SU-DHL-6 (cell line): ENCODE measurements at regions not wholly inside any gene's neighbourhood (a gene's known extent, or its start where the extent isn't known, plus 50 kb on each side); places are given as distances from the start of the nearest gene placed in this dataset.

Experiments
- H2AFZ ChIP-seq: fragments of 200-600 bp; sonication (generic); 2 replicates; pipeline ENCODE4 v1.6.1; 2014; ENCODE audit warnings: low read depth, mild to moderate bottlenecking, moderate library complexity, mixed read lengths, antibody characterized with exemption, low read length; ENCODE audit not compliant: severe bottlenecking
- H3F3A ChIP-seq: fragments of 200-600 bp; shearing (Covaris generic); 2 replicates; pipeline ENCODE4 v1.6.0; 2016; ENCODE audit warnings: antibody characterized with exemption, mild to moderate bottlenecking; ENCODE audit not compliant: insufficient read depth
- H3K27ac ChIP-seq: fragments of 200-600 bp; sonication (generic); 2 replicates; pipeline ENCODE4 v1.5.1; 2016; ENCODE audit warnings: low read depth, mild to moderate bottlenecking, low read length, moderate library complexity, mixed read lengths
- H3K27me3 ChIP-seq: fragments of 200-600 bp; sonication (generic), shearing (Covaris generic); 2 replicates; pipeline ENCODE4 v1.6.0; 2014; ENCODE audit warnings: mild to moderate bottlenecking, low read length
- H3K36me3 ChIP-seq: fragments of 200-600 bp; sonication (generic); 2 replicates; pipeline ENCODE4 v1.6.1; 2014; ENCODE audit warnings: mild to moderate bottlenecking, low read length, mixed read lengths
- H3K4me2 ChIP-seq: fragments of 300-600, 200-600 bp; shearing (Covaris generic), sonication (generic); 2 replicates; pipeline ENCODE4 v1.6.0; 2014; ENCODE audit warnings: low read length, low read depth, mild to moderate bottlenecking; ENCODE audit not compliant: poor library complexity, severe bottlenecking
- H3K4me3 ChIP-seq: fragments of 200-600 bp; sonication (generic); 2 replicates; pipeline ENCODE4 v1.5.1; 2014; ENCODE audit warnings: antibody characterized with exemption, low read length, mild to moderate bottlenecking, mixed read lengths; ENCODE audit not compliant: insufficient read depth, poor library complexity, severe bottlenecking
- H3K79me2 ChIP-seq: fragments of 200-600 bp; sonication (generic); 2 replicates; pipeline ENCODE4 v1.6.1; 2014; ENCODE audit warnings: mild to moderate bottlenecking, low read length, moderate library complexity; ENCODE audit not compliant: insufficient read depth
- H3K9ac ChIP-seq: fragments of 200-600 bp; sonication (generic); 2 replicates; pipeline ENCODE4 v1.7.0; 2014; ENCODE audit warnings: mild to moderate bottlenecking, low read length
- H3K9me2 ChIP-seq: fragments of 200-600 bp; sonication (generic); replicated peaks from 2 replicates; pipeline ENCODE4 v1.6.1; 2014; ENCODE audit warnings: low read length; ENCODE audit not compliant: insufficient read depth
- H3K9me3 ChIP-seq: fragments of 200-600 bp; sonication (generic); 2 replicates; pipeline ENCODE4 v1.6.1; 2014; ENCODE audit warnings: low read length, mixed read lengths; ENCODE audit not compliant: insufficient read depth
- H4K20me1 ChIP-seq: fragments of 200-600 bp; sonication (generic); 2 replicates; pipeline ENCODE4 v1.6.1; 2014; ENCODE audit warnings: low read depth, mild to moderate bottlenecking, antibody characterized with exemption, low read length, moderate library complexity, mixed read lengths
- CTCF ChIP-seq: fragments of 200-600 bp; sonication (generic); IDR thresholded peaks from one replicate; pipeline ENCODE4 v1.5.1; 2017; ENCODE audit warnings: antibody characterized with exemption, mild to moderate bottlenecking, low read length, moderate library complexity; ENCODE audit not compliant: insufficient read depth, poor library complexity, severe bottlenecking
- EZH2phosphoT487 ChIP-seq: fragments of 200-600 bp; sonication (generic), shearing (Covaris generic); conservative IDR thresholded peaks from 2 replicates; pipeline ENCODE4 v1.6.1; 2018; ENCODE audit warnings: mild to moderate bottlenecking, antibody characterized with exemption, low read length, moderate library complexity, mixed read lengths

DNA sequence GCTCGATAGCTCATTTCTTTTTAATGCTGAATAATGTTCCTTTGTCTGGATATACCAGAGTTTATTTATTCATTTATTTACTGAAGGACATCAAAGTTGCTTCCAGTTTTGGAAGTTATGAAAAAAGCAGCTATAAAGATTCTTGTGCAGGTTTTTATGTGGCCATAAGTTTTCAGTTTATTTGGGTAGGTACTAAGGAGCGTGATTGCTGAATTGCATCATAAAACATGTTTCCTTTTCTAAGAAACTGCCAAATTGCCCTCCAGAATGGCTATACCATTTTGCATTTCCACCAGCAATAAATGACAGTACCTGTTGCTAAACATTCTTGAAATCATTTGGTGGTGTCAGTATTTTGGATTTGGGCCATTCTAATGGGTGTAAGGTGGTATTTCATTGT lies 1067.7 kb upstream of the SPRY2 start:
- no peaks in the 10 kb centered on the region for H3K36me3 ChIP-seq
- H3K79me2 ChIP-seq, result no peaks in the 10 kb centered on the region
- H2AFZ ChIP-seq, result no peak overlapping the region
- H3F3A ChIP-seq, result no peaks in the 10 kb centered on the region
- H3K4me3 ChIP-seq, result no peak overlapping the region
- H3K9me3 ChIP-seq, result no peaks in the 10 kb centered on the region
- H3K27me3 ChIP-seq, result no peaks in the 10 kb centered on the region
- H3K4me2 ChIP-seq, result no peak overlapping the region
- H3K9me2 ChIP-seq, result no peaks in the 10 kb centered on the region
- no peak overlapping the region for H3K27ac ChIP-seq
- no peak for TF ChIP-seq EZH2phosphoT487
- TF ChIP-seq CTCF, result no peak
- H4K20me1 ChIP-seq, result no peaks in the 10 kb centered on the region
- H3K9ac ChIP-seq, result no peak overlapping the region

DNA sequence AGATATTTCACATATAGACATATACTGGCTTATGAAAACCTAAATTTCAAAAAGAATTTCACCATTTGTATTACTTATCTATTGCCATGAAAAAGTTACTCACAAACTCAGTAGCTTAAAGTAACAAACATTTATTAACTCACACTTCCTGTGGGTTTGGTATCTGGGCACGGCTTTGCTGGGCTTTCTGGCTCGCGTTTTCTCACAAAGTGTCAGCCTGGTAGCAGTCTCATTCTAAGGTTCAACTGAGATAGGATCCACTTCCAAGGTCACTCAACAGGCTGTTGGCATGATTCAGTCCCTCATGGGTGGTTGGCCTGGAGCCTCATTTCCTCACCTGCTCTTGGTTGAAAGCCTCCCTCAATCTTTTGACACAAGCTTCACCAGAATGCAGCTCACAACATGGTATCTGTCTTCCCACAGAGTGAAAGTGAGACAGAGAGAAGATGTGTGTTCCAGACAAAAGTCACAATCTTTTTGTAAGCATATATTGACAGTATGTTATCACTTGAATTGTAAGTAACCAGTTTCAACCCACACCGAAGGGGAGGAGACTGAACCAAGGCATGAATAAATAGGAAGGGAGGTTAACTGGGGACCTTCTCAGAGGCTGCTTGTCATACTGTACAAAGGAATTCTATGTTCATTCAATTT lies 1065.8 kb upstream of the SPRY2 start:
- H3K4me2 ChIP-seq, result no peak overlapping the region
- no peaks in the 10 kb centered on the region for H4K20me1 ChIP-seq
- no peaks in the 10 kb centered on the region for H3F3A ChIP-seq
- H3K9me3 ChIP-seq, result no peaks in the 10 kb centered on the region
- no peak overlapping the region for H3K4me3 ChIP-seq
- H2AFZ ChIP-seq, result no peak overlapping the region
- TF ChIP-seq EZH2phosphoT487, result no peak
- H3K27me3 ChIP-seq, result no peaks in the 10 kb centered on the region
- H3K79me2 ChIP-seq, result no peaks in the 10 kb centered on the region
- no peaks in the 10 kb centered on the region for H3K36me3 ChIP-seq
- H3K9ac ChIP-seq, result no peak overlapping the region
- no peaks in the 10 kb centered on the region for H3K9me2 ChIP-seq
- H3K27ac ChIP-seq, result no peak overlapping the region

- H3K79me2 ChIP-seq, result no peaks in the 10 kb centered on the region
- H3K4me2 ChIP-seq, result no peak overlapping the region
- no peaks in the 10 kb centered on the region for H3K9me3 ChIP-seq
- H3K9ac ChIP-seq, result no peak overlapping the region
- TF ChIP-seq EZH2phosphoT487, result no peak
- TF ChIP-seq CTCF, result no peak
- H3K9me2 ChIP-seq, result no peaks in the 10 kb centered on the region
- no peak overlapping the region for H2AFZ ChIP-seq
- H3F3A ChIP-seq, result no peaks in the 10 kb centered on the region
- H3K27me3 ChIP-seq, result no peaks in the 10 kb centered on the region
- H4K20me1 ChIP-seq, result no peaks in the 10 kb centered on the region
- no peak overlapping the region for H3K27ac ChIP-seq
- no peak overlapping the region for H3K4me3 ChIP-seq
- no peaks in the 10 kb centered on the region for H3K36me3 ChIP-seq
Observed at GRCh38 chr13:81406022-81406421, 1065.1 kb upstream of the SPRY2 start.

- H3K9me3 ChIP-seq, result no peaks in the 10 kb centered on the region
Observed at GRCh38 chr13:81396192-81396591, 1055.3 kb upstream of the SPRY2 start.

More at GRCh38 chr13:81396192-81396591, 1055.3 kb upstream of the SPRY2 start:
- no peak overlapping the region for H3K27ac ChIP-seq
- H2AFZ ChIP-seq, result peak overlapping the region; percentile 31
- H3K27me3 ChIP-seq, result no peaks in the 10 kb centered on the region
- H3K36me3 ChIP-seq, result no peaks in the 10 kb centered on the region
- H3K4me3 ChIP-seq, result no peak overlapping the region
- no peaks in the 10 kb centered on the region for H3K9me2 ChIP-seq
- TF ChIP-seq EZH2phosphoT487, result no peak
- H3K9ac ChIP-seq, result no peak overlapping the region
- H3F3A ChIP-seq, result no peaks in the 10 kb centered on the region
- no peaks in the 10 kb centered on the region for H3K79me2 ChIP-seq
- no peak overlapping the region for H3K4me2 ChIP-seq
- H4K20me1 ChIP-seq, result no peaks in the 10 kb centered on the region
